ENCODE measurements at regions not wholly inside any gene's neighbourhood (a gene's known extent, or its start where the extent isn't known, plus 50 kb on each side); places are given as distances from the start of the nearest gene placed in this dataset.

DNA sequence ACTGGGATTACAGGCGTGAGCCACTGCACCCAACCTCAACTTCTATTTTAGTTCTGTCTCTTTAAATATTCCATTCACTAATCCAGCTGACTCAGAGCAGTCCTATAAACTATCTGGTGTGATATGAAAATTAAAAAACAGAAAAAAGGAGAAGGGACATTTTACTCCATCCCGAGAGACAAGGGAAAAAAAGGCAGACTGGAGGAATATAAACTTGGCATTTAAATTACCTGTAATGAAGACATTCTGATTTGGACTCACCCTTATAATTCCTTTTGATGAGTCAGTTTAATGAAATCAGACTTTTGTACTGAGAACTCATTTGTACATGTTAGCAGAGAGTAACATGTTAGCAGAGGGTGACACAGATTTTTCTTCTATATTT is 74.8 kb upstream of the RIOK3 start:
- Mint-ChIP-seq H3K9me3 (no peaks in the 10 kb centered on the region), H3K4me1 (peaks cover 0 to 5% (median under 1%) of the 10 kb centered on the region in 3 donors), H3K27me3 (no peaks in the 10 kb centered on the region), H3K36me3 (peaks cover 11% of the 10 kb centered on the region), H3K4me3 (no peak overlapping the region), H3K27ac (no peak overlapping the region)
- Histone ChIP-seq H3K36me3 (ENCODE audit: control insufficient read depth in 2 of 2, extremely low read depth in 1 of 2, insufficient read depth in 1 of 2, low read length in 1 of 2) (no peaks in the 10 kb centered on the region), H3K4me1 (ENCODE audit: control insufficient read depth in 1 of 2, extremely low read depth in 1 of 2, insufficient read depth in 2 of 2, low read length in 2 of 2) (no peaks in the 10 kb centered on the region), H3K27me3 (replicated peaks in 1 of 2; ENCODE audit: control insufficient read depth in 2 of 2, extremely low read depth in 1 of 2, insufficient read depth in 2 of 2, low read length in 1 of 2) (no peaks in the 10 kb centered on the region), H3K4me3 (ENCODE audit: control insufficient read depth in 1 of 2, extremely low read depth in 1 of 2, low read length in 1 of 2) (no peak overlapping the region), H3K27ac (ENCODE audit: low read length) (no peak overlapping the region), H3K9me3 (no peaks in the 10 kb centered on the region)
- WGBS (ENCODE audit: insufficient coverage), result no CpG with 5 or more reads among the region's 2 CpGs
- ChIA-PET CTCF (interaction anchor here (0.6 to 1.0 kb wide), 5 partner anchors 25 to 248 kb away, joined by 3 to 5 read pairs (median 4); no protein-coding TSS in a partner anchor), POLR2A (interaction anchor here in 1 of 2 donors (0.6 kb wide), 1 partner anchor 441 kb away, joined by 3 read pairs; no protein-coding TSS in a partner anchor)
- ATAC-seq (replicated peaks in 1 of 4), result no peak
- DNase-seq, result no peak

DNA sequence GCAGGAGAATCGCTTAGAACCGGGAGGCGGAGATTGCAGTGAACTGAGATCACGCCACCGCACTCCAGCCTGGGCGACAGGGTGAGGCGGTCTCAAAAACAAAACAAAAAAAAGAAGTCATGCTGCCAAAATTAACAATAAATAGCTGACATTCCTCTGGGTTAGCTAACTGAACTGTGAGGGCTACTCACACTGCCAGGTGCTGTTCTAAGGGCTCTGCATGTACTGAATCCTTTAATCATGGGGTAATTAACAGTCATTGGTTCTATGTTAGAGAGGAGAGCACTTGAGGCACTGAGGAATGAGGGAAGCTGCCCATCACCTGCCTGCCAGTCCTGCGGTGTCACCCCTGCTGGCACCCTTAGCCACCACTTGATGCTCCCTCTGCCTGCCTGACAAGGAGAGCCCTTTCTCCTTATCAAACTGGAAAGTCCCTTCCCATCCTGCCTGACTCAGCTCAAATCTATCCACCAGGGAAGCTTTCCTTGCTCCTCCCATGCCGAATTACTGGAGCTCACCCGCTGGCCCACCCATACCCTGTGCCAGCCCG is 73.0 kb upstream of the RIOK3 start:
- no peak for ATAC-seq (replicated peaks in 1 of 4)
- no peaks in the 10 kb centered on the region for H3K9me3 ChIP-seq
- H3K27ac Mint-ChIP-seq, result no peak overlapping the region
- CTCF ChIA-PET, result interaction anchor here in 1 of 2 donors (1.2 to 1.3 kb wide), 2 partner anchors 47 to 348 kb away, joined by 4 read pairs; no protein-coding TSS in a partner anchor
- H3K4me1 ChIP-seq (ENCODE audit: control insufficient read depth in 1 of 2, extremely low read depth in 1 of 2, insufficient read depth in 2 of 2, low read length in 2 of 2), result peaks cover 6 to 8% of the 10 kb centered on the region in 2 experiments
- no peak overlapping the region for H3K4me3 ChIP-seq (ENCODE audit: control insufficient read depth in 1 of 2, extremely low read depth in 1 of 2, low read length in 1 of 2)
- peaks cover 18% of the 10 kb centered on the region for H3K36me3 Mint-ChIP-seq
- no peaks in the 10 kb centered on the region for H3K9me3 Mint-ChIP-seq
- no peak overlapping the region for H3K27ac ChIP-seq (ENCODE audit: low read length)
- 94% methylated on average over 9 of the region's 11 CpGs for WGBS (ENCODE audit: insufficient coverage)
- H3K4me1 Mint-ChIP-seq, result peaks cover 8 to 13% (median 11%) of the 10 kb centered on the region in 3 donors
- H3K36me3 ChIP-seq (ENCODE audit: control insufficient read depth in 2 of 2, extremely low read depth in 1 of 2, insufficient read depth in 1 of 2, low read length in 1 of 2), result no peaks in the 10 kb centered on the region
- POLR2A ChIA-PET, result no interaction called here
- no peak overlapping the region for H3K4me3 Mint-ChIP-seq
- DNase-seq, result no peak
- H3K27me3 Mint-ChIP-seq, result no peaks in the 10 kb centered on the region
- H3K27me3 ChIP-seq (replicated peaks in 1 of 2; ENCODE audit: control insufficient read depth in 2 of 2, extremely low read depth in 1 of 2, insufficient read depth in 2 of 2, low read length in 1 of 2), result no peaks in the 10 kb centered on the region

DNA sequence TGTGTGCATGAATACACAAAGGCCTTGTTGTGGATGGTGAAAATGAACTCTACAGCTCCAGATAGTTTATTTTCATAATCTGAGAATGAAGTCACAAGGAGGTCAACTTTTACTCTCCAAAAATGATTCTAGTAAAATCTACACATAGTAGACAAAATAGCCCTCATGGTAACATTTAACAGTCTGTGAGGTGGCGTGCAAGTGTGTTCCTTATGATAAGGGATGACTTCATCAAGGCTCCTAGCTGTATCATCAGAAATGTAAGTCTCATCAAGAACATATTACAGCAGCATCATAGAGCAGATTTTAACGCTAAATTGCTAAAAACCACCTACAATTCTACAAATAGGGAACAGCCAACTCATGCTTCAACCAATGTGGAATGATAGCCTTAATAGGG is 72.3 kb upstream of the RIOK3 start:
- ChIA-PET POLR2A (no interaction called here), CTCF (no interaction called here)
- no CpG with 5 or more reads among the region's 2 CpGs for WGBS (ENCODE audit: insufficient coverage)
- no peak overlapping the region for H3K27ac ChIP-seq (ENCODE audit: low read length)
- no peaks in the 10 kb centered on the region for H3K36me3 ChIP-seq (ENCODE audit: control insufficient read depth in 2 of 2, extremely low read depth in 1 of 2, insufficient read depth in 1 of 2, low read length in 1 of 2)
- H3K27me3 Mint-ChIP-seq, result no peaks in the 10 kb centered on the region
- H3K4me1 ChIP-seq (ENCODE audit: control insufficient read depth in 1 of 2, extremely low read depth in 1 of 2, insufficient read depth in 2 of 2, low read length in 2 of 2), result peaks cover 12 to 14% of the 10 kb centered on the region in 2 experiments
- ATAC-seq (replicated peaks in 1 of 4) (no peak), DNase-seq (no peak)
- no peak overlapping the region for H3K4me3 ChIP-seq (ENCODE audit: control insufficient read depth in 1 of 2, extremely low read depth in 1 of 2, low read length in 1 of 2)
- H3K4me3 Mint-ChIP-seq, result no peak overlapping the region
- H3K9me3 ChIP-seq, result no peaks in the 10 kb centered on the region
- peaks cover 15 to 19% (median 17%) of the 10 kb centered on the region in 3 donors for H3K4me1 Mint-ChIP-seq
- H3K36me3 Mint-ChIP-seq, result peaks cover 21% of the 10 kb centered on the region
- H3K27ac Mint-ChIP-seq, result no peak overlapping the region
- H3K27me3 ChIP-seq (replicated peaks in 1 of 2; ENCODE audit: control insufficient read depth in 2 of 2, extremely low read depth in 1 of 2, insufficient read depth in 2 of 2, low read length in 1 of 2), result no peaks in the 10 kb centered on the region
- H3K9me3 Mint-ChIP-seq, result no peaks in the 10 kb centered on the region

DNA sequence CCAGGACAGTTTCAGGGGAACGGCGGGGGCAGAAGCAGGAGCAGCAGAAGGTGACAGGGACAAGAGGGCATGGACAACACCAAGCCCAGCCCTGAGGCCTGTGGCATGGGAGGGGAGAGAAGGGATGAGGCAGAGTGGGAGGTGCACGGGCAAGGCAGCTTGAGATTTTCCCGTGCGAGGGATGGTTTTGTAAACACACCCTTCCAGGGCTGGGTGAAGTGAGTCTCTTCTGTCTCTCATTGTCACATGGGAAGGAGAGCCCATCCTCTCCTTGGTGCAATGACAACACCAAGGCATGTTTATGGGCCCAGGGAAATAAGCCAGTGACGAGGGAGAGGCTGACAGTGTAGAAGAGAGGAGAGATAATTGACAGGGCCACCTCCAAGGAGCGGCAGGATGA is 69.6 kb upstream of the RIOK3 start:
- no peaks in the 10 kb centered on the region for H3K27me3 ChIP-seq (replicated peaks in 1 of 2; ENCODE audit: control insufficient read depth in 2 of 2, extremely low read depth in 1 of 2, insufficient read depth in 2 of 2, low read length in 1 of 2)
- H3K4me3 ChIP-seq (ENCODE audit: control insufficient read depth in 1 of 2, extremely low read depth in 1 of 2, low read length in 1 of 2), result no peak overlapping the region
- peaks cover 12 to 17% of the 10 kb centered on the region in 2 experiments for H3K4me1 ChIP-seq (ENCODE audit: control insufficient read depth in 1 of 2, extremely low read depth in 1 of 2, insufficient read depth in 2 of 2, low read length in 2 of 2)
- no peak overlapping the region for H3K27ac ChIP-seq (ENCODE audit: low read length)
- peaks cover 21% of the 10 kb centered on the region for H3K36me3 Mint-ChIP-seq
- H3K9me3 ChIP-seq, result no peaks in the 10 kb centered on the region
- H3K27ac Mint-ChIP-seq, result no peak overlapping the region
- H3K27me3 Mint-ChIP-seq, result no peaks in the 10 kb centered on the region
- peaks cover 15 to 17% (median 17%) of the 10 kb centered on the region in 3 donors for H3K4me1 Mint-ChIP-seq
- ChIA-PET CTCF (interaction anchor here in 1 of 2 donors (0.7 kb wide), 1 partner anchor 251 kb away, joined by 4 read pairs; no protein-coding TSS in a partner anchor), POLR2A (interaction anchor here in 1 of 2 donors (0.7 kb wide), 1 partner anchor 222 kb away, joined by 11 read pairs; no protein-coding TSS in a partner anchor)
- H3K4me3 Mint-ChIP-seq, result no peak overlapping the region
- no peak for ATAC-seq (replicated peaks in 1 of 4)
- no peaks in the 10 kb centered on the region for H3K9me3 Mint-ChIP-seq
- no peak for DNase-seq
- no peaks in the 10 kb centered on the region for H3K36me3 ChIP-seq (ENCODE audit: control insufficient read depth in 2 of 2, extremely low read depth in 1 of 2, insufficient read depth in 1 of 2, low read length in 1 of 2)
- WGBS (ENCODE audit: insufficient coverage), result 92% methylated on average over 5 of the region's 7 CpGs

DNA sequence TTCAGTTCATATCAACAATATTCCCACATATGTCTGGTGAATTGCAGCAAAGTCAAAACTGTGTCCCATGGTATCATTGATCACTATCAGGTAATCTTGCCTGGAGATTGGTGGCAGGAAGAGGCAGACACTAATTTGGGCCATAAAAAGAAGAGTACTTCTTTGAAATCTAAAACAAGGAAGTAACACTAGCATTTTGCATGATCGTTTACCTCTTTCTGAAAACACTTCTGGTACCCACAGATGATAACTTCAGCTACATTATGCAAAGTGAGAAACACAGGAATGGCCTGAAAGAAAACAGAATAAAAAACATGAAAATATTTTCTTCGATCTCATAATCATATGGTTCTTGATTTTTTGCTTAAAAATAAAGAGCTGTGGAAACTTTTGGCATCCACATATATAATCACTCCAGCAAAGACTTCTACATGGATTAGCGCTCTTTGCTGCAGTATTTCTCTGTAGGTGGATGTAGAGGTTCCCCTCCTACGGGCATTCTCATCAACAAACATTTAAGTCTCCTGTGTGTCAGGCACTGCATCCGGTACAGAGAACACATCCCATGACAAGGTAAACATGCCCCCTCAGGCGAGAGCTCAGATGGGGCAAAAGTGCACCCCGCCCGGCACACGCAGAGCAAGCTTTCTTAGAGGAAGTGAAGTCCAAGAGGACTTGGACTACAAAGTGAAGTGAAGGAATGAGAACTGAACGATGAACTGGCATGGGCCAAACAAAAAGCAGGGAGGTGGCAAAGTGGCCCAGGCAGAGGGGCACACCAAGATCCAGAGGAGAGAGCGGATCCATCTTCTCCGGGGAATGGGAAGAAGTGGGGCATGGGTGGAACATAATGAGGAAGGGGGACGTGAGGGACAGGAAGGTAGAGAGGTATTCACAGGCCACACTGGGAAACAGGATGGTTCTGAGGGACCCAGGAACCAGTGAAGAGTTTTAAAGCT is 68.0 kb upstream of the RIOK3 start:
- ATAC-seq (replicated peaks in 1 of 4) (peak in 3 of 4 experiments; percentile 36 to 72 (median 49)), DNase-seq (peak in 3 of 35 experiments; percentile 5 to 11 (median 7))
- Histone ChIP-seq H3K4me1 (ENCODE audit: control insufficient read depth in 1 of 2, extremely low read depth in 1 of 2, insufficient read depth in 2 of 2, low read length in 2 of 2) (peaks cover 12 to 17% of the 10 kb centered on the region in 2 experiments), H3K27me3 (replicated peaks in 1 of 2; ENCODE audit: control insufficient read depth in 2 of 2, extremely low read depth in 1 of 2, insufficient read depth in 2 of 2, low read length in 1 of 2) (no peaks in the 10 kb centered on the region), H3K27ac (ENCODE audit: low read length) (no peak overlapping the region), H3K36me3 (ENCODE audit: control insufficient read depth in 2 of 2, extremely low read depth in 1 of 2, insufficient read depth in 1 of 2, low read length in 1 of 2) (no peaks in the 10 kb centered on the region), H3K4me3 (ENCODE audit: control insufficient read depth in 1 of 2, extremely low read depth in 1 of 2, low read length in 1 of 2) (no peak overlapping the region), H3K9me3 (no peaks in the 10 kb centered on the region)
- POLR2A ChIA-PET, result interaction anchor here in 1 of 2 donors (0.5 kb wide), 1 partner anchor 338 kb away, joined by 3 read pairs; no protein-coding TSS in a partner anchor
- no peaks in the 10 kb centered on the region for H3K9me3 Mint-ChIP-seq
- peak overlapping the region in 1 of 3 donors; percentile 45 for H3K4me3 Mint-ChIP-seq
- 76% methylated on average over 8 of the region's 13 CpGs for WGBS (ENCODE audit: insufficient coverage)
- CTCF ChIA-PET, result interaction anchor here in 1 of 2 donors (0.6 kb wide), 2 partner anchors 372 to 1104 kb away, joined by 3 to 5 read pairs; no protein-coding TSS in a partner anchor
- peaks cover 15 to 17% (median 15%) of the 10 kb centered on the region in 3 donors for H3K4me1 Mint-ChIP-seq
- H3K27ac Mint-ChIP-seq, result peak overlapping the region; percentile 55 to 71
- peaks cover 24% of the 10 kb centered on the region for H3K36me3 Mint-ChIP-seq
- H3K27me3 Mint-ChIP-seq, result no peaks in the 10 kb centered on the region

DNA sequence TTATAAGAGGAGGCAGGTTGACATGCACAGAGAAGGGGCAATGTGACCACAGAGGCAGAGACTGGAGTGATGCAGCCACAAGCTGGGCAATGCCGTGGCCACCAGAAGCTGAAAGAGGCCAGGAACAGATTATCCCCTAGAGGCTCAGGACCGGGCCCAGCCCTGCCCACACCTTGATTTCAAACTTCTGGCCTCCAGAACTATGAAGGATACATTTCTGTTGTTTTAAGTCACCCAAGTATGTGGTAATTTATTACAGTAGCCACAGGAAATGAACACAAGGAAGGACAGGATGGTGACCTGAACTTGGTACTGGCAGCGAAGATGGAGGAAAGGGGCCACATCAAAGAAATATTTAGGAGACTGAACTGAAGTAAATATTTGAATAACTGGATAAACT is 66.8 kb upstream of the RIOK3 start:
- Mint-ChIP-seq H3K9me3 (no peaks in the 10 kb centered on the region), H3K27me3 (no peaks in the 10 kb centered on the region), H3K4me1 (peaks cover 15 to 17% (median 15%) of the 10 kb centered on the region in 3 donors), H3K27ac (no peak overlapping the region), H3K4me3 (no peak overlapping the region), H3K36me3 (peaks cover 24% of the 10 kb centered on the region)
- ChIA-PET POLR2A (no interaction called here), CTCF (no interaction called here)
- Histone ChIP-seq H3K27me3 (replicated peaks in 1 of 2; ENCODE audit: control insufficient read depth in 2 of 2, extremely low read depth in 1 of 2, insufficient read depth in 2 of 2, low read length in 1 of 2) (no peaks in the 10 kb centered on the region), H3K36me3 (ENCODE audit: control insufficient read depth in 2 of 2, extremely low read depth in 1 of 2, insufficient read depth in 1 of 2, low read length in 1 of 2) (no peaks in the 10 kb centered on the region), H3K27ac (ENCODE audit: low read length) (no peak overlapping the region), H3K9me3 (no peaks in the 10 kb centered on the region), H3K4me1 (ENCODE audit: control insufficient read depth in 1 of 2, extremely low read depth in 1 of 2, insufficient read depth in 2 of 2, low read length in 2 of 2) (peaks cover 12 to 17% of the 10 kb centered on the region in 2 experiments), H3K4me3 (ENCODE audit: control insufficient read depth in 1 of 2, extremely low read depth in 1 of 2, low read length in 1 of 2) (no peak overlapping the region)
- ATAC-seq (replicated peaks in 1 of 4) (no peak), DNase-seq (no peak)
- WGBS (ENCODE audit: insufficient coverage), result no CpG with 5 or more reads among the region's 3 CpGs

Data from T-cell (primary cell).